Neutrophil (primary cell): ENCODE measurements at regions not wholly inside any gene's neighbourhood (a gene's known extent, or its start where the extent isn't known, plus 50 kb on each side); places are given as distances from the start of the nearest gene placed in this dataset.

ENCODE experiments used
- H3K27ac ChIP-seq: fragments of 200-600 bp; sonication (generic); 2 replicates; pipeline ENCODE4 v1.5.1; 2016; ENCODE audit warnings: mild to moderate bottlenecking, moderate library complexity
- H3K27me3 ChIP-seq: fragments of 200-600 bp; sonication (generic); 2 replicates; pipeline ENCODE4 v1.6.0; 2016; ENCODE audit warnings: mild to moderate bottlenecking
- H3K36me3 ChIP-seq: fragments of 200-600 bp; sonication (generic); 2 replicates; pipeline ENCODE4 v1.5.1; 2017
- H3K4me1 ChIP-seq, 2 experiments: fragments of 200-600 bp in 1 of 2; sonication (generic) in 1 of 2; 1 replicate in 1 of 2; 2 replicates in 1 of 2; pipeline versions ENCODE4 v1.5.1 to v1.6.1; 2013 to 2016; ENCODE audit warnings: low read depth in 1 of 2, low read length in 1 of 2, mild to moderate bottlenecking in 1 of 2, moderate library complexity in 1 of 2; ENCODE audit not compliant: control insufficient read depth in 1 of 2, insufficient read depth in 1 of 2
- H3K4me3 ChIP-seq, 2 experiments: fragments of 200-600 bp in 1 of 2; sonication (generic) in 1 of 2; 1 replicate in 1 of 2; 2 replicates in 1 of 2; pipeline ENCODE4 v1.5.1; 2013 to 2016; ENCODE audit warnings: low read depth in 1 of 2, low read length in 1 of 2, mild to moderate bottlenecking in 1 of 2, moderate library complexity in 1 of 2
- H3K9me3 ChIP-seq: fragments of 200-600 bp; sonication (generic); 2 replicates; pipeline ENCODE4 v1.5.1; 2016
- CTCF ChIP-seq: fragments of 200-600 bp; sonication (generic); IDR thresholded peaks from 2 replicates; pipeline ENCODE4 v1.5.1; 2016; ENCODE audit warnings: antibody characterized with exemption

- Histone ChIP-seq H3K9me3 (no peaks in the 10 kb centered on the region), H3K4me3 (no peak overlapping the region), H3K27ac (no peak overlapping the region), H3K36me3 (no peaks in the 10 kb centered on the region), H3K4me1 (no peaks in the 10 kb centered on the region), H3K27me3 (no peaks in the 10 kb centered on the region)
- TF ChIP-seq CTCF = no peak
Measured at GRCh38 chr11:92644595-92645445, 324.6 kb upstream of the MTNR1B start.

GRCh38 chr11:92651159-92651558 is 318.3 kb upstream of the MTNR1B start:
- no peaks in the 10 kb centered on the region for H3K4me1 ChIP-seq
- no peaks in the 10 kb centered on the region for H3K36me3 ChIP-seq
- no peaks in the 10 kb centered on the region for H3K27me3 ChIP-seq
- no peak overlapping the region for H3K4me3 ChIP-seq
- H3K9me3 ChIP-seq = no peaks in the 10 kb centered on the region
- H3K27ac ChIP-seq = no peak overlapping the region
- no peak for TF ChIP-seq CTCF

- Histone ChIP-seq H3K27me3 (no peaks in the 10 kb centered on the region), H3K9me3 (no peaks in the 10 kb centered on the region), H3K4me3 (no peak overlapping the region), H3K4me1 (no peaks in the 10 kb centered on the region), H3K36me3 (no peaks in the 10 kb centered on the region), H3K27ac (no peak overlapping the region)
- no peak for TF ChIP-seq CTCF
Measured at GRCh38 chr11:92653454-92653853, 316.0 kb upstream of the MTNR1B start.

- Histone ChIP-seq H3K27ac (no peak overlapping the region), H3K4me3 (no peak overlapping the region), H3K9me3 (no peaks in the 10 kb centered on the region), H3K4me1 (no peaks in the 10 kb centered on the region), H3K27me3 (no peaks in the 10 kb centered on the region), H3K36me3 (no peaks in the 10 kb centered on the region)
- no peak for TF ChIP-seq CTCF
Measured at GRCh38 chr11:92656783-92657182, 312.7 kb upstream of the MTNR1B start.

- H3K36me3 ChIP-seq = no peaks in the 10 kb centered on the region
- H3K27me3 ChIP-seq = no peaks in the 10 kb centered on the region
- no peaks in the 10 kb centered on the region for H3K4me1 ChIP-seq
- TF ChIP-seq CTCF = no peak
- no peaks in the 10 kb centered on the region for H3K9me3 ChIP-seq
- H3K4me3 ChIP-seq = no peak overlapping the region
- no peak overlapping the region for H3K27ac ChIP-seq
Measured at GRCh38 chr11:92657226-92657625, 312.2 kb upstream of the MTNR1B start.
